ENCODE measurements at regions not wholly inside any gene's neighbourhood (a gene's known extent, or its start where the extent isn't known, plus 50 kb on each side); places are given as distances from the start of the nearest gene placed in this dataset.

DNA sequence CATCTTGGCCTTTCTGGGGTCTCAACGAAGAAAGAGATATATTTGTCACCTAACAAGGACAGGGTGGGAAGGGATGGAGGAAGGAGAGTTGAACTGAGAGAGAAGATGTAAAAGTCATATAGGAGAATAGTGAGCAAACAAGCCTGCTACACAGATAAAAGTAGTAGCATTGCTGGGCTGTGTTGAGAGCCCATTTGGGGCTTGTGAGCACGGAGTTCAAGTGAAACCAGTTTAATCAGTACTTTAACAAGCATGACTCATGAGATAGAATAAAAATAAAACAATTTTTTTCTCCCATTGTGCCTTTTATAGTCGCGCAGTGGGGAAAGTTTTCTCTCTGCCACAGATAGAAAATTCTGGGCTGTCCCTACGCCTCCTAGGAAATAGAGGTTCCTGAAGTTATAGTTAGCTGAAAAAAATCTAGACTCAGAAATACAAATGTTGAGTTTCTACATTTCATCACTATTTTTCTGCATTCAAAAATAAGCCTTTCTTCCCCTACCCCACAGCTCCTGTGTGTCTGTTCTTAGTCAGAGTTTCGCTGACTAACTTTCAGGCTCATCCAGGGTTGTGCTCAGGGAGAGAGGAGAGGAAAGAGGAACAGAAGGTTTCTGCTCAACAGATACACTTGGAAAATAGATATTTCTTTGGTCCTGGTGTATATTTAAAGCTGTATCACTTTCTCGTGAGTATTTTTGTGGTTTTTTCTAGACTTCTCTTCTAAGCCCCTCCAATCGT, 395.8 kb upstream of the ADAMTSL1 start:
- no peak for DNase-seq

DNA sequence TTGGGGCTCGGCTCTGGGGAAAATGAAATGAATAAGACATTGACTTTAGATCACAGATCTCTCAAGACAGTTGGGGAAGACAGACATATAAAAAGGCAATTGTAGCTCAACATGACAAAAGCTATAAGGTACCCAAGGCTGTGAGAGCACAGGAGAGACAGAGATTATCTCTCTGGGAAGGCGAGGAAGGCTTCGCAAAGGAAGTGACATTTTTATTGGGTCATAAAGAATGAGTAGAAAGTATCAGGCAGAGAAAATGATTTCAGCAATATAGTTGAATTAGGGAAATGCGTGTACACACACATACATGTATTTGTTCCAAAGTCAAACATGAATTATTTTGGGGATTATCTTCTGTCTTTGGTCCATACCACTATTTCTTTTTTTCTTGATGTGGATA, 381.8 kb upstream of the ADAMTSL1 start:
- DNase-seq, result no peak

- DNase-seq, result no peak
Observed at GRCh38 chr9:18106006-18106560, 367.9 kb upstream of the ADAMTSL1 start.

DNA sequence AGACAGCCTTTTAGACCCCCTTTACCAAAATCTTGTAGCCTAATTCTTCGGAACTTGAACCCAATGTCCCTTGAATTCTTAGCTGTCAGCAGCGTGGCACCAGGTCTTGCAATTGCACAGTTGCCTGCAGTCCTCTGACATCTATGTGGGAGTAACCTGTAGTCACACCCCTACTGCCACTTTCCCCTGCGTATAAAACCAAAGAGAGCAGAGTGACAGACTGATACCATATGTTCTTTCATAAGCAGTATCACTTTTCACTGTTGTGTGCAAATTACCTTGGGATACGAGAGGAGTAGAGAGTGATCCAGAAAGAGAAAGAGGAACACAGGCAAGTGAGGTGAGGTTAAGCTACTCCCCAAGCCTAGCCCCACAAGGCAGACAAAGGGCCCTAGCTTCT, 364.3 kb upstream of the ADAMTSL1 start:
- DNase-seq, result no peak

GRCh38 chr9:18111146-18111545, 362.8 kb upstream of the ADAMTSL1 start:
- no peak for DNase-seq

DNA sequence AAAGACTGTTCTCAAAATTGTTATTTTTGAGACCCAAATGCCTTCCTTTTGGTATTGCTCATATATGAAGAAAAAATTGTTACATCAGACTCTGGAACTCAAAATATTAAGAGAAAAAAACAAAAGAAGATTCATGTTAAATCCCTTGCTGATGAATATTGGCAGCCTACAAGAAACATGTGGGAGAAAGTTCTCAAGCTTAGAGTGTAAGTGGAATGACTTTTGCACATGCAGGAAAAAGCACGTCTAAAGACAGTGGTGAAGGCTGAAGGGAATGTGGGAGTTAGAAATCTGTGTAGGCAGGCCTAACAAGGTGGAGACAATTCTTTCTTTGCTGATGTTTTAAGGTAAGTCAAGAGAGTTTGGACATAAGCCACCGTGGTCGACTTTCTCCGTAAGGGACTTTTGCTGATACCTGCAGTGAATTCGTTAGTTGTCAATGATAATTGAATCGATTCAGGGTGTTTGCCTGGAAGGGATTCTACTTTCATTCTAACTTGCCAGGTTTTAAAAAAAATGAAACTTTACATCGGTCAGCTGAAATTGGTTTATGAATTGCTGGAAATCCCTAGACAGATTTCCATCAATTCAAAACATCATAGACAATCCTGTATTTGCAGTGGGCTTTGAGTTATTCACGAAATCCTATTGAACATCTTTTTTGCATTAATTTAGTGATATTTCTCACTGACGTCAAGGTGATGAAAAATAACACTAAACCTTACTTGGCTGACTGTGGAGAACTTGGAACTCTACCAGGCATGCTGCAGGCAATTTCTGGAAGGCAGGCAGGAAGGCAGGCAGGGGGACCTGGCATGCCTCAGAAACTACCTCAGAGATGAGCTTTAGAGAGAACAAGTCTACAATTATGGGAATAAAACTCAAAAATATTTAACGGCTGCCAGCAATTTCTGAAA, 359.1 kb upstream of the ADAMTSL1 start:
- DNase-seq, result no peak

- no peak for DNase-seq
Observed at GRCh38 chr9:18118268-18118667, 355.7 kb upstream of the ADAMTSL1 start.

GRCh38 chr9:18122171-18122570, 351.8 kb upstream of the ADAMTSL1 start:
- DNase-seq, result no peak

DNA sequence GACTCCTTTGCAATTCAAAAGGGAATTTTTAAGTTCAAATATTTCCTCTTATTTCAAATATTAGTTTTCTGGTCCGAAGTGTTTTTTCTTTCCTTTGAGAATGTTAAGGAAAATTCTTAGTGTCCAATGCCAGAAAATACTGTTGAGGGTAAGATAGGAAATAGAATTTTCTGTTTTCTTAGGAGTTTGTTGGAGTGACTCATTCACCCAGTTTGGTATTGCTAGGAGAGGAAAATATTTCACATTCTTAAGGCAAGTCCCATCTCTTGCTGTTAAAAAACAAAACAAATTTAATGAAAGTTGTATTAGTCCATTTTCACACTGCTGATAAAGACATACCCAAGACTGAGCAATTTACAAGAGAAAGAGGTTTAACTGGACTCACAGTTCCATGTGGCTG, 349.2 kb upstream of the ADAMTSL1 start:
- DNase-seq, result no peak

- no peak for DNase-seq
Observed at GRCh38 chr9:18126831-18127498, 347.0 kb upstream of the ADAMTSL1 start.

- no peak for DNase-seq
Observed at GRCh38 chr9:18127499-18127875, 346.5 kb upstream of the ADAMTSL1 start.

GRCh38 chr9:18129809-18130334, 344.1 kb upstream of the ADAMTSL1 start:
- DNase-seq, result no peak

- DNase-seq, result no peak
Observed at GRCh38 chr9:18136354-18136994, 337.5 kb upstream of the ADAMTSL1 start.

GRCh38 chr9:18137815-18138214, 336.1 kb upstream of the ADAMTSL1 start:
- DNase-seq, result no peak

DNA sequence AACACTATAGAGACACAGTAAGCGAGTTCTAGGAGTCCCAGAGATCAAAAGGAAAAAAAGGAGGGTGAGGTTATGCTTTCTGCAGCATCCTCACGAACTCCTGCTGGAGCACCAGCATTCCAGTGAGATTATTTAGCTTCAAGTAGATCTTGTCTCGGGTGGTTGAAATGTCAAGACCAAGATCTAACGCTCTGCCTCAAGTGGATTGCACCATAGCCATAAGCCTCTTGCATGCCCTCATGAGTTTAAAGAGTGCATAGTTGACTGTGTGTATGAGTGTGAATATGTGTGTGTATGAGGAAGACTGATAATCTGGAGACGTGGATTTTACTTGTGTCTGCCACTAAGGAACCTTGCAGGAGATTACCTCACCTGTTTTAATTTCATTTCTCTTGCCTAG, 335.3 kb upstream of the ADAMTSL1 start:
- no peak for DNase-seq

- no peak for DNase-seq
Observed at GRCh38 chr9:18141681-18142080, 332.3 kb upstream of the ADAMTSL1 start.

DNA sequence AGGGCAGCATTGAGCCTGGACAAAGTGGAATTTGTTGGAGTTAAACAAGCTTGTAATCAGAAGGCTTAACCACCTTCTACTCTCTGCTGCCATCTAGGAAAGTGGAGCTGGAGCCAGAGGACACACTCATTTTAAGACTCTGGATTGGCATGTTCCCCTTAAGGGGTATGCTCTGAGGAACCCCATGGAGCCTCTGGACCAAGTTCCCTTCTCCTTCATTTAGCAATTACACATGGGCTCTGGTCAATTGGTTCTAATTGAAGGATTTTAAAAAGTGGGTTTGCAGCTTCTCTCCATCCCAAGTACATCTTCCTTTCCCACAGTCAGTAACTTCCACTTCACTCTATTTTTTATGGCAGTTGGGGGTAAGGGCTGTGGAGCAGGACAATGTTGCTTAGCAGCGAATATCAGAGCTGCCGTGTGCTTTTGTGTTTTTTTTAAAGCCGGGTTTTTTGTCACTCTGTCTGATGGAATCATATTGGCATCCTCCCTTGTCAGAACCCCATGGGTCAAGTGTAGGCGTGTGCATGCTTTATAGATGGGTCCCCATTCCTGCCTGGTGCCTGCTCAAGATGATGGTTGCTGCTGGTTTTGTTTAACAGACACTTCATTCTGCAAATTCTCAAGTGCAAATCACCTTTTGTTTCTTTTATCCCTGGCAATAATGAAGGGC, 330.7 kb upstream of the ADAMTSL1 start:
- DNase-seq, result no peak

GRCh38 chr9:18146329-18146728, 327.6 kb upstream of the ADAMTSL1 start:
- no peak for DNase-seq

GRCh38 chr9:18149471-18150011, 324.4 kb upstream of the ADAMTSL1 start:
- DNase-seq, result no peak

GRCh38 chr9:18154661-18155060, 319.3 kb upstream of the ADAMTSL1 start:
- DNase-seq, result no peak

DNA sequence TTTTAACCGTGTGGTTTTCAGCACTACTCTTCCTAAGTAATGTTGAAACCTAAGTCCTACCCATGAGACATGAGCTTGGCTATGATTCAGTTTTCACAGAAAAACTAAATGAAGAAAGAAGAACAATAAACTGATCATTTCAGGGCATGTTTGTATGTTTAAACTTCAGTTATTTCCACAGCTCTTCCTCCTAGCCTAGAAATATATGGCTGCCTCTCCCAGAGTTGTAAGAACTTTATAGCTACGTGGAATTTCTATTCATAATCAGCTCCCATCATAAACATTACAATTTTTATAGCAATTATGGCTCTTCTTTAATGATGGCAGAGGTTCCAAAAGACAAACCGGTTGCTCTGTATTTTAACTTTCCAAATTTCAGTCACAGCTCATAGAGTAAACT, 314.7 kb upstream of the ADAMTSL1 start:
- no peak for DNase-seq

- DNase-seq, result no peak
Observed at GRCh38 chr9:18163146-18163545, 310.8 kb upstream of the ADAMTSL1 start.
